GM21619 (cell line): ENCODE measurements at regions not wholly inside any gene's neighbourhood (a gene's known extent, or its start where the extent isn't known, plus 50 kb on each side); places are given as distances from the start of the nearest gene placed in this dataset.

Experiments used
- ATAC-seq: cut with Tn5 transposase; IDR thresholded peaks from one replicate; pipeline ENCODE4 v1.9.1; 2021; ENCODE audit not compliant: unreplicated experiment

DNA sequence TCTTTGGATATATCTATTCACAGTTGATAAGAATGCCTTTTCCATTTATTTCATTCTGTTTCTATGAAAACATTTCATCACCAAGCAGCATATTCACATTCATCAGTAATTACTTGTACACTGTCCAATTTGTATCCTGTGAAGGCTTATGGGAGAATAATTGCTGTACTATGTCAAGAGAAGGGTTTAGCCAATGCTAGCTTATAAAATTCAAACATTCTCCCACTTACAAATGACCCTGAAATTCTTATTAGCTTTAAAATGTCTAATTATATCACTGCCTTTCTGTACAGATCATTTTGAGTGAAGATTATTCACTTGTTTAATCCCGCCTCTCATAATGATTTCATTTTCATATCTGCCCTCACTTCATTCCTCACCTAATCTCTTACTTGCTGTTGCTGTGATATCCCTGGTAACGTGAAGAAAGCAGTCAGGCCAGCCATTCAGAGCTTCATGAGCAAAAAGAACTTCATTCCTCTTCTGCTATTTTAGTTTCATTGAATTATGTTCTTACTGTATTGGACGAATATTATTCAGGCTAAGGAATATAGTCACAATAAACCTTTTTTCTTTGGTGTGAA, 778.7 kb downstream of the OLFM4 start:
- no peak for ATAC-seq

DNA sequence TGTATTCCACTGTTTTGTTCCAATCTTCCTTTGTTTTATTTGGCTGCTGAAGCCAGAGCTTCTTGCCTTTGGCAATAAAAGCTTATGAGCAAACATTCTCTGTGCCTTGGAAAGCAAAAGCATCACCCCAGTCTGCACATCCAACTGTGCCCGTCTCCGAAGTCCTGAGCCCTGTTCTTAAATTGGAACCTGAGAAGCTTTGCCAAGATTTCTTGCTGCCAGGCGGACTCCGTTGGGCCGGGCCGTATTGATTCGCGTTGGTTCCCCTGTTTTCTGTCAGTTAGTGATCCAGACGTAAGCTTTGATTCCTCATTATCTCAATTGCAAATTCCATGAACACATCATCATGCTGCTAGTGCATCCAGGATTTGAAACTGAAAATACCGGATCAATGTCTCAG, 793.0 kb downstream of the OLFM4 start:
- no peak for ATAC-seq

DNA sequence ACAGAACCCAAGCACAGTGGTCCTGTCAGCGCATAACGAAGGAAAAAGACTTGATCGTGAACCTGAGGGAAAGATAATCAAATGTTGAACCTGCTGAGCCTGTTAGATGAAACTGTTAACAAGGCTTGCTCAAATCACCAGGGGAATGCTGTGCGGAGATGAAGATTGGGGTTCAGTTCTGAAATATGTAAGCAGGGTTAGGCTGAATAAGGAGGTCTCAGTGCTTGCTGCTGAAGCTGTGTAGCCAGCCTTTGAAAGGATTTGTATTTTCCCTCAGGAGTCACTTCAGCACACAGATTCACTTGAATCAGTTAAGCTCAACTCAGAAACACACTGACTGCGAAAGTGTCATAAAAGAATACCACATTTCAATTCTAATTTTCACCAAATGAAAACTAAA, 793.5 kb downstream of the OLFM4 start:
- no peak for ATAC-seq

DNA sequence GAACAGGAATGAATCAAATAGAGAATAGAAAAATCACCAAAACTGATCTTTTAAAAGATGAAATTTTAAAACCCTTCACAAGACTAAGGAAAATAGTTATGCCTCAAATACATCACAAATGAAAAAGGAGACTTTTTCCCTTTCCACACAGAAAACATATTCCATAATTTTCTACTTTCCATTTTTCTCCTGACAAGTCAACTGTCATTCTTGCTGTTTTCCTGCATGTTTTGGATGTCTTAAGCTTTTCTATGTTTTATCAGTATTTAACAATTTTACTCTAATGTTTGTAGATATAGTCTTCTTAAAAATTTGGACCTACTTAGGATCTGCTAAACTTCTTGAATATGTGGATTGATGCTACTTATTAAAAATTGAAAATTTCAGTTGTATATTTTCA, 810.8 kb downstream of the OLFM4 start:
- no peak for ATAC-seq

DNA sequence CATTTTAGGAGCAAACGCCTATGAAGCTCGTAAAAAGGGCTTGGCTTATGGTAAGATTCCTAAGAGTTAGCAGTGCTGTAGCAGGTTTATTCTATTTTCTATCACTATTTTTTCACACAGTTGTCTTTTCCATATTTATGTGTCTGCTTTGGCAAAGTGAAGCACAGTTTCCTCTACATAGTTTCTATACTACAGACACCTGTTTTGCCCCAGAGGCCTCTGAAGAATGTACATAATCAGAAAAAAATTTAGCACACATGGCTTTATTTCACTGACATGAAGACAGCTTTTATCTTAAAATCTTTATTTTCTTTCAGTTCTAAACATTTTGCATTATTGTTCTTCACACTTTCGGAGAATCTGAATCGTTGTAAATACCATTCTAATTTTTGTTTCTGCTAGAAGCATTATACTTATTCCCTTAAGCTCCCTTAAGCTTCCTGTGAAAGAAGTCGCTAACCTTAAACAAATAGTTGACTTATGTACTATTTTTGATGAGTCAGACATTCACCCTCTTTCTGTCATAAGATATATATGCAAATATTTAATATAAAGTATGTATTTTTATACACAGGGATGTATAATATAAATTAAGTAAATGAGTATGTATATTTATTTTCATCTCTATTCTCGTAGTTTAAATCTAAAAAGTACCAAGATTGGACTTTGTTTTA, 816.0 kb downstream of the OLFM4 start:
- ATAC-seq: no peak

DNA sequence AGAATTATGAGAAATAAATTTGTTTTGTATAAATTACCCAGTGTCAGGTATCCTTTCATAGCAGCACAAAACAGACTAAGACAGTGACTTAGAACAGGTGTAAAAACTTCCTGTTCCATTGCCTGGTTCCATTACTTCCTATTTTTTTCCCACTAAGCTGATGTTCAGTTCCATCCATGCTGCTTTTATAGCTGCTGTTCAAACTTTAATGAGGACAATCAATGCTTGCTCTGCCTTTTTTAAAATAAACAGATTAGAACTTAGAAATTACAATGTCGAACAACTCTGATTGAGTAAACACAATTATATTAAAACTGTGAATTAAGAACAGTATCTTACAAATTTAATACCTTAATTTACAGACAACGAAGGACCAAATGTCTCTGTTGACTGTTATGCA, 818.9 kb downstream of the OLFM4 start:
- ATAC-seq: no peak

DNA sequence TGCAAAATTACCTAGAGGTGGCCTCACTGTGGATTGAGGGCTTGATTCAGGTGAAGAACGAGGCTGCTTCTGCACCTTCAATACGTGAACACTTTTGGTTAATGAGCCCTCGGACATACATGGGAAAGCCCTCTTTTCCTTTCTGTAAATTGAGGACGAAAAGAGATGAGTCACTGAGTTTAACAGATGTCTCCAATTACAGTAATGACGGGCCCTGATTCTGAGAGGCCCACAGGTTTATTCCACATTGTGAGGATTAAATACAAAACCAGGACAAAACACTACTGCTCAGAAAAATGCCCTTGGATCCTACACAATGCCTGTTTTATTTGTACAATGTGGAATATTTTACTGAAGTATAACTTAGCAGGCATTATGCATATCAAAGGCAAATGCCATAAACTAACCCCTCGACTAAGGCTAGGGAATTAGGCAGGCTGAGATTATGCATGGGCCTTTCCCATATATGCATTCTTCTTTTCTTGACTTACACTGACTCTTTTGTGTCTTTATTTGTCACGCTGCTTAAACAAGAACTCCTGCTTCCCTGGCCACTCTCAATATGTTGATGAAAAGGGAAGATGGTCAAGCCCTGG, 819.9 kb downstream of the OLFM4 start:
- no peak for ATAC-seq

DNA sequence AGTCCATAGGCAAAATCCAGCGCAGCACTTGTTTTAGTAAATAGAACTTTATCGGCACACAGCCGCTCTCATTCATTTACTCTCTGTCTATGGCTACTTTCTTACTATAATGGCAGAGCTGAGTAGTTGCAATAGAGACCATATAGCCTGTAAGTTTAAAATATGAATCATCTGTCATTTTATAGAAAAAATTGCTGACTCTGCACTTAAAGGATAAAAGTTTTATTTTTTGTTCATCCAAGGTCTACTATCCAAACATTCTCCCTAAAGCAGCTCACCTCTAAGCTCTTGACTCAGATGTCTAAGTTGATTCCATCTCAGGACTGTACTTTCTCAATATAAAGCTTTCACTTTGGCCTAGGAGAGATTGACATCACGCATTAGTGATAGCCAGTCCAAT, 825.7 kb downstream of the OLFM4 start:
- no peak for ATAC-seq

DNA sequence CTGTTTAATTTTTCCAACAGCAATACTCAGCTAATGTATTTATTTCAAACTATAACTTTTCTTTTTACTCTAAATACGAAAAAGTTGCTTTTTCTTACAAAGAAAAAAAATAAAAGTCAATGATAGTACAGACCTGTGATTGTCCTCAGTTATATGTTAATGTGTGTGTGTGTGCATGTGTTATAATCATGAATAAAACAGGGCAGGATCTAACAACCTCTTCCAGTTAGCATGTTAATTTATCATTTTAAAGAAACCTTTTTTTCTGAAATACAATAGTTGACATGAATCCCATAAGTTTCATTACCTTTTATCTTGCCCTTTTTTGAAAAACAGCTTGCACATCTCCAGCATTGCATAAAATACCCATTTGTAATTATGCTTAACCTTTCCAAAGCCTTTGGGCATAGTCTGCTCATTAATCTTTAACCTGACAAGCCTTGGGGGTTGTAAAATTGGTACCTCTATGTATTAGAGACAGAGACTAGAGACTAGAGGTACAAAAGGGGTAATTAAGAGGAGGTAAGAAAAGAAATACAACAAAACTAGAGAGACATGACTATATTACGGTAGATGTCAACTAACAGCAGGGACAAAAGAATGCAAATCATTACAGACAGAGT, 828.1 kb downstream of the OLFM4 start:
- no peak for ATAC-seq

DNA sequence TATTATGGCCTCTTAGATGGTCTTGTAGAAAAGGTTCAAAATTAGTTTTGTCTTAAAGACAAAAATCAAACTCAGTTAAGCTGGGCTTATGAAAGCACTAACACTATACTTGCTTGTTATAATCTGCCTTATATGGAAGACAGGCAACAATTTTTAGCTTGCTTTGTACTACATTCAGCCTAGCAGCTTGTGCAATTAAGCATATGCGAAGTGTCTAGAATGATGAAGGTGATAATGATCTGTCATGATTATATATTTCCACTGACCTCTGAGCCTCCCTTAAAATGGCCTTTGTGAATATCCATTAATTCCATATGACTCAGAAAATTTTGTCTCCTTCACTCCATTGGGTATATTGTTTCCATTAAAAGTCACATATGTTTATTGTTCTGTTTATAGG, 834.9 kb downstream of the OLFM4 start:
- ATAC-seq: no peak

DNA sequence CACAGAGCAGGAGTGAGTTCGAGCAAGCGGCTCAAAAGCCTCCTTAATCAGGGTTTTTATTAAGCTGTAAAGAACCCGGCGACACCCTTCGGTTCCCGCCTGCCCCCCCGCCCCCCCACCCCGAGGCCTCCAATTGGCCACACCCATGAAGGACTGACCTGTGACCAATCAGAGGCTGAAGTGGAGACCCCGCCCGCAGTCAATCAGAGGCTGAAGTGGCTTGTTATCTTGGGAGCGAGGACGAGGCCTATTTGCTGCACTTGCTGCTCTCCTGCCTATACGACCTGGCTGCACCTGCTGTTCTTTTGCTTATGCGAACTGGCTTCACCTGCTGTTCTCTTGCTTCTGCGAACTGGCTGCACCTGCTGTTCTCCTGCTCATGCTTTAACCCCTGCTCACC, 844.9 kb downstream of the OLFM4 start:
- no peak for ATAC-seq

DNA sequence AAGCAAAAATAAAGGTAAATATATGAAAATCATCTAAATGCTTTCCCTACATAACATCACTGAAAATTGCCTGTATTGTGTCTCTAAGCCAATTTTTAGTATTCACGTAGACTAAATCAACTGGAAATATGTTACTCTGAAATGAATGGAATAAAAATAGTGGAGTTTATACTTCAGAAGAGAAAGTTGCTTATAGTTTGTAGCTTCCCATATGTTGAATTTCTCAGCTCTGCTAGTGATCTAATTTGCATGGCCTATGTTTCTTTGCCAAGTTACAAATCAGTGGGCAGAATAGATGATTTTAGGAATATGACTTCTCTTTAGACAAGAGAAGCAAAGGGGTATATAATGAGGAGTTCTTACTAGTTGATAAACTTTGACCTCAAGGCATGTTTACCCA, 850.2 kb downstream of the OLFM4 start:
- ATAC-seq: no peak

DNA sequence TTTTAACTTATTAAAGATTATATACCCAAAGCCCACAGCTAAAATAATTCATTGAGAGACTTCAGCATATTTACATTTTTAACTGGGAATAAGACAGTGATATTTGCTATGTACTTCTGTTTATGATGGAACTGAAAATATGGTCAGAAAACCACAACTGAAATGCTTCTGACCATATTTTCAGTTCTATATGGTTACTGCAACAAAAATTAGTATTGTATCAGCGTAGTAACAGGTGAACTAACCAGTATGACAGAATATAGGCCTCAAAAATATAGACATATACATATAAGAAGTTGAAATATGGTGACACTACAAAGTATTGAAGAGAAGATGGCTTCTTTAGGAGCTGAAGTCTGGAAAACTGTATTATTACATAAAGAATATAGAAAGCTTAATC, 857.4 kb downstream of the OLFM4 start:
- ATAC-seq: no peak

DNA sequence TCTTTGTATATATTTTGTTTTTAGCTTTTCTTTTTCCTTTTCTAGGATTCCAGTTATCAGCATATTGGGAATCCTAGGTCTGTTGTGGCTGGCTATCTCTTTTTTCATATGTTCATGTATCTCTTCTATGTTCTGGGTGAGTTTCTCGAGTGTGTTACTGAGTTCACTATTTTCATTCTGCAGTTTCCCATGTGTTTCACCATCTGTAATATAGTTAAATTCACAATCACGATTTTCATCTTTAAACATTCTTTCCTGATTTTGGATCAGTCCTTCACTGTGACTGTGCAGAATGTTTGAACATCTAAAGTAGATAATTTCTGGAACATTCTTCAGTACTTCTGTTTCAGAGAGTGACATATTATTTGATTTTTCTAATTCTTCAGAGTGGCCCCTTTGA, 862.1 kb downstream of the OLFM4 start:
- no peak for ATAC-seq

DNA sequence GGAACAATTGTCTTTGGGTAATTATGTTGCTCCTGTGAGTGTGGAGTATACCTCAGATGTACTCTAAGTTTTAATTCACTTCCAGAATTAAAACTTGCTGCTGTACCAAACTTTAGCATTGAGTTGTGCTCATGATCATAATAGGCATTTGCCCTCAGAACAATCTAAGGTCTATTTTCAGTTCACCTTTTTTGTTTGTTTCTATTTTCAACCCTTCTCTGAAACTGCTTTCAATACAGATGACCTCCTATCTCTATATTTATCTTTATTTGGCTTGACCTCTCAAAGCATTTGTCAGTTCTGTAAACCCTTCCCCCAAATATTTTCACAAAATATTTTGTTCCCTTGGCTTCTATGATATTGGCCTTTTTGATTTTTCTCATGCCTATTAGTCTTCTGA, 873.0 kb downstream of the OLFM4 start:
- no peak for ATAC-seq

DNA sequence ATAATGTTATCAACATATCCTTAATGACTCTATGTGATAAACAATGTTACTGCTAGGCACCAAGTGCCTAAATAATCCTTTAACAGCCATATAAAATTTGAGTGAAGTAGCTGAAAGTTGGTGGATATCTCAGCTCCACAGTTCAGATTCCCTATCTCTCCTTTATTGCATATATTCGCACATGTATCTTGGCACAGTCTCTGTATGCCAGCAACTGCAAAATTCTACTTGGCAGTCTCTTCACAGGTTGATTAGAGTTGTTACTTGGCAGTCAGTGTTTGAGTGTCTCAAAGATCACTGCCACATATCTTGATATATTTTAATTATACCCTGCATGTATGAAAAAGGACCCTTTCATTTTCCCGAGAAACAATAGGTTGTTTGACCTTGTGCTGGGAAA, 879.3 kb downstream of the OLFM4 start:
- no peak for ATAC-seq

DNA sequence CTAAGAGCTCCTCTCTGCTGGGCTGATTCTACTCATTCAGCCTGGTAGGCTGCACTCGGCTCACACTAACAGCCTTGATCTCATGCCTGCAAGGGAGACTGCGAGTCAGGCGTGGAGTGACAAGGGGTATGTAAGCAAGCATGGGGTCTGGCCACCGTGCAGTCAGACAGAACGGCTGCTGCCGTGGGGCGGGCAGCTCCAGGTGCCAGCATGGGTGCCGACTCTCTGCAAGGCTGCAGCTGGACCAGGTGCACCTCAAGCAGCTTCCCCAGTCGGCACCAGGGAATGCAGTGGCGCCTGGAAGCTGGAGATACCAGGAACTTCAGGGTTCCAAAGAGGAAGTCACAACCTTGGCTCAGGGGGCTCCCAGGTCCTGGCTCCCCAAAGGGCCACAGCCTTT, 892.3 kb downstream of the OLFM4 start:
- no peak for ATAC-seq

DNA sequence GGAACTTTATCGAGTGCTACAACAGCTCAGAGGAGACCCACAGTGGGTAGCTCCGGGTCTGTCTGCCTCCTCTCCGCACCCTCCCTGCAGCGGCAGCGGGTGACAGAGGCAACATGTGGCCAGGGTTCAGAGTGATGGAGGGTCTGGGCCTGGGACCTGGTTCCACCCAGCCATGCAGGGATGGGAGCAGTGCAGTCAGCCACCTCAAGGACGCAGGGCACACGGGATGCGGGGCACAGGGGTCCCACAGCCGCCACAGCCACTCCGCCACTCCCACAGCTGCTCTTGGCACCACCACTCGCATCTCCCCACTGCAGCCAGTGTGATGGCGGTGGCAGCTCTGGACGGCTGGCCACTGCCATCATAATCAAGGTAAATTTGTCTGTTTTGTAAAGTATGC, 892.9 kb downstream of the OLFM4 start:
- ATAC-seq: no peak

DNA sequence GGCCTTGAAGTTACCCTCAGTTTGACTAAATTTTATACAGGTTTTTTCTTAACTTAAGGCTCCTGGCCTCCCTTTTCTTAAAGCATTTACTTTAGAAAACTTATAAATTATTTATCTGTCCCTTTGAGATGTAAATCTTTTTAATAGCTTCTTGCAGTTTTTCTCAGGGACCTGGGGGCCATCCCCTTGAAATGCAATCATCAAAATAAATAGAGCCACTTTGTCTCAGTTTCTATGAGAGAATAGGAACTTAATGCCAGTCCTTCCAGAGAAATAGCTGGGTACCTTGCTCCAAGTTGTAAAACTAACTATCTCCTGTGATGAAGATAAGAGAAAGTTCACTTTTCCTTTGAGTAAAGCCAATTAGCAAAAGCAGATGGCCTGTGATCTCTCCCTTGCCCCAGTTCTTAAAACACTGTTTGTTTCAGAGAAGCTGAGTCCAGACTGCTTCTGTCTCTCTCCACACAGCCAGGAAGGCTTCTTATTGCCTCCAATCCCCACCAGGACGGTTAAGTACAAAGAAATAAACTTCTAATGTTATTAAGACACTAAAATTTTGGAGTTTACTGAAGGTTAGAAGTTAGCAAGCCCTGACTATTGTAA, 913.1 kb downstream of the OLFM4 start:
- no peak for ATAC-seq

DNA sequence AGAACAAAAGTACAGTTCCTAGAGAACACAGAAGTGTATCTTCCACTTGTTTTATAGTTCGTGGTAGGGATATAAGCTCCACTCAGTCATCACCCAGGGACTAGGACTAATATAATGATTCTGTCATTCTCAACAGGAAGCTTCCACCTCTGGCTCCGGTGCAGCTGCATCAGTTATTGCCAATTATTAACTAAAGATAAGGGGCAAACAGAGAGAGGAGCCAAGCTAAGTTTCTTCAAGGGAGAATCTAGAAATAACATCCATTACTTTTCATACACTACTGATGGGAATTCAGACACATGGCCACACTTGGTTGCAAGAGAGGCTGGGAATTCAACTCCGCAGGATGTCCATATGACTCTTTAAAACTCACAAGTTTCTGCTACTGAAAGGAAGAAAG, 917.9 kb downstream of the OLFM4 start:
- no peak for ATAC-seq

DNA sequence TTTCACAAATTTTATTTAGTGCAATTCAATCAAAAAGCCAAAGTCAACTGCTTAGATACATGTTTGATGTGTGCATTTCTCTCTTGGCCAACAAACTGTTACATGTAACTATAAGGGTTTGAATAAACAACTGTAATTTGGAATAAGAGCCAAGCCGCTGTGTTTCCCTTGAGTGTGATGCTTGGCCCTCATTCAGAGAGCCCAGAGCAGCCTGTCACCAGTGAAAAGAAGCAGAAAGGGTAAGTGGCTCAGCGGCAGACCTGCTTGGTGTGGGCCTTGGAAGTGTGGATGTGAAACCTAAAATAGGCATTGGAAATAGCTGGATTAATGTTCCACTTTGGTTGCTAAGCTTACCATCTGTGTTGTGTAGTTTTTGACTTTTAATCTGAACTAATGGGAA, 924.6 kb downstream of the OLFM4 start:
- no peak for ATAC-seq
